Sigmoid colon (tissue), 6 donors: ENCODE measurements at regions not wholly inside any gene's neighbourhood (a gene's known extent, or its start where the extent isn't known, plus 50 kb on each side); places are given as distances from the start of the nearest gene placed in this dataset.

Experiments used
- DNase-seq: peaks from one replicate; pipeline ENCODE4 v3.0.0-alpha.2; 2019
- H3K27ac ChIP-seq, 4 donors: fragments of 200-600 bp; sonication (generic); one replicate each; pipeline ENCODE4 v1.5.1; 2016 to 2019; ENCODE audit warnings: mild to moderate bottlenecking in 1 of 4
- H3K27me3 ChIP-seq, 3 donors: fragments of 200-600 bp; sonication (generic); one replicate each; pipeline ENCODE4 v1.5.1; 2019; ENCODE audit warnings: mild to moderate bottlenecking in 1 of 3
- H3K36me3 ChIP-seq, 4 donors: fragments of 200-600 bp; sonication (generic); one replicate each; pipeline ENCODE4 v1.5.1; 2016 to 2019
- H3K4me1 ChIP-seq, 4 donors: fragments of 200-600 bp; sonication (generic); one replicate each; pipeline ENCODE4 v1.5.1; 2017 to 2019
- H3K4me3 ChIP-seq, 4 donors: fragments of 200-600 bp; sonication (generic); one replicate each; pipeline ENCODE4 v1.5.1; 2017 to 2019; ENCODE audit warnings: mild to moderate bottlenecking in 2 of 4, moderate library complexity in 1 of 4
- H3K9me3 ChIP-seq, 4 donors: fragments of 200-600 bp in 3 of 4; sonication (generic) in 3 of 4; one replicate each; pipeline versions ENCODE4 v1.5.1 to v1.6.1; 2013 to 2019
- EP300 ChIP-seq, 4 donors: sonication (generic); formaldehyde crosslinking; IDR thresholded peaks; one replicate each; pipeline ENCODE4 v1.6.1; 2017; ENCODE audit warnings: antibody characterized with exemption in 4 of 4
- POLR2A ChIP-seq, 2 donors: fragments of 450-650 bp; IDR thresholded peaks; one replicate each; pipeline ENCODE4 v1.6.1; 2016; ENCODE audit warnings: antibody characterized with exemption in 2 of 2, mild to moderate bottlenecking in 2 of 2, moderate library complexity in 2 of 2
- POLR2AphosphoS5 ChIP-seq, 4 donors: sonication (generic); formaldehyde crosslinking; IDR thresholded peaks; one replicate each; pipeline ENCODE4 v1.6.1; 2017; ENCODE audit warnings: antibody characterized with exemption in 4 of 4
- WGBS, 2 donors: extraction: QIAGEN DNeasy Blood & Tissue Kit; methylation state at CpG; one replicate each; pipeline ENCODE4 v1.1.7; 2013; 5-methylcytosine and 5-hydroxymethylcytosine counted together
- intact Hi-C: fragments of 100-400 bp; cut with DNase I; formaldehyde crosslinking; loops from one replicate; pipeline ENCODE4 v1.15.1; 2023
- TF ChIP-seq, protein P1 (sequence below), 4 experiments: fragments of 450-650 bp in 3 of 4; fragments of 200-600 bp in 1 of 4; IDR thresholded peaks; one replicate each; pipeline ENCODE4 v1.5.1; 2016 to 2019; ENCODE audit warnings: antibody characterized with exemption in 4 of 4, mild to moderate bottlenecking in 3 of 4, moderate library complexity in 2 of 4
- donor health status: healthy with polysubstance abuse.
- donor health status: healthy.

DNA sequence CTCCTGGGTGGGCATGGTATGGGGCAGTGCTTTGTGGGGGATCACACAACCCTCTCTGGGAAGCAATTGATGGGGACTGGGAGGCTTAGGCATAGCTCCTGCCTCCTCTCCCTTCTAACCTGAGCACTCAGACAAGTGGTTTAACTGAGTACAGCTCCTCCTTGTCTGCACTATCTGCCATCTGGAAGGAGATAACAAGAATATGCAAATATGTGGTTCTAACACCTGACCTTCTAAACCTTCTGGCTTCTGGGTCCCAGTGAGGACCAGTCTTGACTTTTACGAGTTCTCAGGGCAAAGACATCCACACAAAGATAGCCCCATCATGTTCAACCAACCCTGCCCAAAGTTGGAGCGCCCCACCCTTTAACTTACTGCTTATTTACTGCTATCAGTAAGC lies 381.0 kb upstream of the TSHZ3 start:
- H3K27me3 ChIP-seq = no peaks in the 10 kb centered on the region
- no peak overlapping the region for H3K4me3 ChIP-seq
- intact Hi-C loops = no loop called here
- no peaks in the 10 kb centered on the region for H3K9me3 ChIP-seq
- H3K4me1 ChIP-seq = no peaks in the 10 kb centered on the region
- TF ChIP-seq POLR2A (IDR thresholded peaks at IDR 0.05) (no peak), POLR2AphosphoS5 (IDR thresholded peaks at IDR 0.05) (no peak), EP300 (IDR thresholded peaks at IDR 0.05) (no peak)
- TF ChIP-seq, protein P1, sequence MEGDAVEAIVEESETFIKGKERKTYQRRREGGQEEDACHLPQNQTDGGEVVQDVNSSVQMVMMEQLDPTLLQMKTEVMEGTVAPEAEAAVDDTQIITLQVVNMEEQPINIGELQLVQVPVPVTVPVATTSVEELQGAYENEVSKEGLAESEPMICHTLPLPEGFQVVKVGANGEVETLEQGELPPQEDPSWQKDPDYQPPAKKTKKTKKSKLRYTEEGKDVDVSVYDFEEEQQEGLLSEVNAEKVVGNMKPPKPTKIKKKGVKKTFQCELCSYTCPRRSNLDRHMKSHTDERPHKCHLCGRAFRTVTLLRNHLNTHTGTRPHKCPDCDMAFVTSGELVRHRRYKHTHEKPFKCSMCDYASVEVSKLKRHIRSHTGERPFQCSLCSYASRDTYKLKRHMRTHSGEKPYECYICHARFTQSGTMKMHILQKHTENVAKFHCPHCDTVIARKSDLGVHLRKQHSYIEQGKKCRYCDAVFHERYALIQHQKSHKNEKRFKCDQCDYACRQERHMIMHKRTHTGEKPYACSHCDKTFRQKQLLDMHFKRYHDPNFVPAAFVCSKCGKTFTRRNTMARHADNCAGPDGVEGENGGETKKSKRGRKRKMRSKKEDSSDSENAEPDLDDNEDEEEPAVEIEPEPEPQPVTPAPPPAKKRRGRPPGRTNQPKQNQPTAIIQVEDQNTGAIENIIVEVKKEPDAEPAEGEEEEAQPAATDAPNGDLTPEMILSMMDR (IDR thresholded peaks at IDR 0.05) = no peak
- no peak for DNase-seq
- 61 to 74% methylated on average over 2 of the region's 2 CpGs for WGBS, 2 donors
- no peak overlapping the region for H3K27ac ChIP-seq
- H3K36me3 ChIP-seq = no peaks in the 10 kb centered on the region

DNA sequence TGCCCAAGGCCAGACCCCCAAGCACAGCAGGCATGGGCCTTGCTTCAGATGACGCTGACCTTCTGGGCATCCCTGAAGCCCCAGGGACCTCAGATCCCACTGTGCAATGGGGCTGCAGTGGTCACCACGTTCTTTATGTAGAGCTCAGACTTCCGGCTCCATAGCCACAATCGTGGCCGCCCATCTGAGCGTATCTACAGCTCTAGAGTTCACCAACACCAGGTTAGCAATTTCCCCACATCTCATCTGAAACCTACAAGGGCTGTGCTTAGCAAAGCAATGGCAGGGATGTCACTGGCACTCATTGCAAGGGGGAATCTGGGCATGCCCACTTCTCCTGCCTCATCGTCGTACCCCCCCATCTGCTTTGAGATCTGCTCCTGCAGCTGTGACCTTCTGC lies 384.4 kb upstream of the TSHZ3 start:
- no peaks in the 10 kb centered on the region for H3K36me3 ChIP-seq
- H3K27me3 ChIP-seq = no peaks in the 10 kb centered on the region
- no peak overlapping the region for H3K27ac ChIP-seq
- intact Hi-C loops = no loop called here
- H3K4me3 ChIP-seq = no peak overlapping the region
- H3K4me1 ChIP-seq = peaks cover 0 to 7% (median 3%) of the 10 kb centered on the region in 4 donors
- 81 to 83% methylated on average over 8 of the region's 8 CpGs for WGBS, 2 donors
- DNase-seq = no peak
- H3K9me3 ChIP-seq = no peaks in the 10 kb centered on the region
- TF ChIP-seq POLR2AphosphoS5 (IDR thresholded peaks at IDR 0.05) = no peak
- no peak for TF ChIP-seq POLR2A (IDR thresholded peaks at IDR 0.05)
- no peak for TF ChIP-seq EP300 (IDR thresholded peaks at IDR 0.05)
- TF ChIP-seq, protein P1 (IDR thresholded peaks at IDR 0.05) = no peak

DNA sequence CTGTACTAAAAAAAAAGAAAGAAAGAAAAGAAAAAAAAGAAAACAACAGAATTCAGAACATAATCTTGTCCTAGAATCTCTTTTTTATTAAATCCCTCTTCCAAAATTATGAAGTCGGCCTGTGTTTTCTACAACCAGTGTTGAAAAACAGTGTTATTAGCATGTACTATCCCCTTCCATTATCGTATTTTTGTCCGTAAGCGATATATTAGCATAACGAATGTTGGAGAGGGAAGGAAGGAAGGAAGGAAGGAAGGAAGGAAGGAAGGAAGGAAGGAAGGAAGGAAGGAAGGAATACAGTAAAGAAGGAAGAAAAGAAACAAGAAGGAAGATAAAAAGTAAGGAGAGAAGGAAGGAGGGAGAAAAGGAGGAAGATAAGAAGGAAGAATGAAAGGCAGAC lies 393.0 kb upstream of the TSHZ3 start:
- H3K4me3 ChIP-seq = no peak overlapping the region
- peaks cover 0 to 13% (median 3%) of the 10 kb centered on the region in 4 donors for H3K4me1 ChIP-seq
- no peak for TF ChIP-seq POLR2A (IDR thresholded peaks at IDR 0.05)
- TF ChIP-seq POLR2AphosphoS5 (IDR thresholded peaks at IDR 0.05) = no peak
- TF ChIP-seq, protein P1 (IDR thresholded peaks at IDR 0.05) = no peak
- TF ChIP-seq EP300 (IDR thresholded peaks at IDR 0.05) = no peak
- H3K9me3 ChIP-seq = no peaks in the 10 kb centered on the region
- no peak overlapping the region for H3K27ac ChIP-seq
- 87 to 89% methylated on average over 5 of the region's 5 CpGs for WGBS, 2 donors
- H3K36me3 ChIP-seq = no peaks in the 10 kb centered on the region
- no peaks in the 10 kb centered on the region for H3K27me3 ChIP-seq
- DNase-seq = no peak
- intact Hi-C loops = no loop called here

DNA sequence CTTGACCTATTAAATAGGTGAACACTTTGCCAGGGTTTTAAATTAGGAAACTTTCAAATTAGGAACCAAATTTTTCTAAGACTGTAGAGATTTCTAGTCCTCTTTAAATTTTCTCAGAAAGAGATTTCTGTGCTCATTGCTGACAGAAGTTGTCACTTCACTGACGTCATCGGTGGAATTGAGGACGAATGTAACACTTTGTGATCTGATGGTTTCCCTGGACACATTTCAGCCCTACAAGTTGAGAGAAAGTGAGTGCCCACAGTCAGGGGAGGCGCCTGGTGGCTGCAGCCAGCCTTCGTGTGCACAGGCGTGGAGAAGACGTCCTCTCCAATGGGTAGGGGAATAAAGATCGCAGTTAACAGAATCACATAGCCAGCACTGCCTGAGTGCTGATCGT lies 396.5 kb upstream of the TSHZ3 start:
- TF ChIP-seq POLR2A (IDR thresholded peaks at IDR 0.05) = no peak
- no peak for TF ChIP-seq EP300 (IDR thresholded peaks at IDR 0.05)
- TF ChIP-seq, protein P1 (IDR thresholded peaks at IDR 0.05) = no peak
- no peak for TF ChIP-seq POLR2AphosphoS5 (IDR thresholded peaks at IDR 0.05)
- Histone ChIP-seq H3K27me3 (no peaks in the 10 kb centered on the region), H3K4me3 (no peak overlapping the region), H3K9me3 (no peaks in the 10 kb centered on the region), H3K4me1 (no peaks in the 10 kb centered on the region), H3K36me3 (no peaks in the 10 kb centered on the region), H3K27ac (no peak overlapping the region)
- intact Hi-C loops = no loop called here
- WGBS, 2 donors = 82 to 83% methylated on average over 9 of the region's 9 CpGs
- DNase-seq = no peak

DNA sequence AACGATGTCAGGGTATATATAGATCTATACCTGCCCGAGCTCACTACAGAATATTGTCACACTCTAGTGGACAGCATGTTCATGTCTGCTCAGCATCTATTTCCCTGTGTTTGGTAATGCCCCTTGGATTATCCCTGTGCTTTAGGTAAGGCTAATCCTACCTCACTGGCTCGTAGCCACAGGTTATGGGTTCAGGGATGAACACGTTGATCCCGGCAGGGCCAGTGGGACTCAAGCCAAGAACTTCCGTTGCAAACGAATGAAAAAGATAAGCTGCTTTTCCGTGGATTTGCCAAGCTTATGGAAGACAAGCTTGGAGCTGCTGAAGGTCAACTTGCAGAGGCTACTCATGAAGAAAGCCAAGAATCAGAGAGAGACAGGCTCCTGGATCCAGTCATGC lies 400.0 kb upstream of the TSHZ3 start:
- Histone ChIP-seq H3K36me3 (no peaks in the 10 kb centered on the region), H3K9me3 (no peaks in the 10 kb centered on the region), H3K27me3 (no peaks in the 10 kb centered on the region), H3K4me3 (no peak overlapping the region), H3K27ac (no peak overlapping the region), H3K4me1 (no peaks in the 10 kb centered on the region)
- intact Hi-C loops = no loop called here
- TF ChIP-seq EP300 (IDR thresholded peaks at IDR 0.05) (no peak), POLR2A (IDR thresholded peaks at IDR 0.05) (no peak), POLR2AphosphoS5 (IDR thresholded peaks at IDR 0.05) (no peak)
- TF ChIP-seq, protein P1 (IDR thresholded peaks at IDR 0.05) = no peak
- DNase-seq = no peak
- 69 to 77% methylated on average over 8 of the region's 8 CpGs for WGBS, 2 donors
